ENCODE measurements at regions not wholly inside any gene's neighbourhood (a gene's known extent, or its start where the extent isn't known, plus 50 kb on each side); places are given as distances from the start of the nearest gene placed in this dataset.

GRCh38 chr6:93900142-93900541 lies 480.8 kb upstream of the EPHA7 start:
- TF ChIP-seq ZNF384 (IDR thresholded peaks at IDR 0.05) (no peak), ARNT (IDR thresholded peaks at IDR 0.05) (no peak), SP1 (IDR thresholded peaks at IDR 0.05) (no peak), TARDBP (IDR thresholded peaks at IDR 0.05) (no peak), PKNOX1 (IDR thresholded peaks at IDR 0.05) (no peak), BHLHE40 (IDR thresholded peaks at IDR 0.05; ENCODE audit: borderline replicate concordance) (no peak), HDGF (IDR thresholded peaks at IDR 0.05; ENCODE audit: borderline replicate concordance) (no peak), NFRKB (IDR thresholded peaks at IDR 0.05) (no peak), FOXK2 (IDR thresholded peaks at IDR 0.05) (no peak)
